Large intestine (tissue), 3 donors: ENCODE measurements at regions not wholly inside any gene's neighbourhood (a gene's known extent, or its start where the extent isn't known, plus 50 kb on each side); places are given as distances from the start of the nearest gene placed in this dataset.

Source experiments
- DNase-seq, 2 donors: peaks; one replicate each; pipeline versions ENCODE4 v3.0.0 to v3.0.0-alpha.2; 2013
- H3K27ac ChIP-seq: one replicate; pipeline ENCODE4 v1.5.1; 2013; ENCODE audit warnings: low read length
- H3K27me3 ChIP-seq: 2 replicates; pipeline ENCODE4 v1.6.1; 2013; ENCODE audit warnings: low read length; ENCODE audit not compliant: control insufficient read depth, insufficient read depth
- H3K36me3 ChIP-seq: 2 replicates; pipeline ENCODE4 v1.6.1; 2013; ENCODE audit warnings: low read length; ENCODE audit not compliant: control insufficient read depth, insufficient read depth
- H3K4me1 ChIP-seq: one replicate; pipeline ENCODE4 v1.6.1; 2013; ENCODE audit warnings: low read length; ENCODE audit not compliant: control insufficient read depth, insufficient read depth
- H3K4me3 ChIP-seq: one replicate; pipeline ENCODE4 v1.5.1; 2013; ENCODE audit warnings: low read length
- H3K9me3 ChIP-seq: one replicate; pipeline ENCODE4 v1.6.1; 2013; ENCODE audit warnings: mild to moderate bottlenecking, low read depth, low read length, moderate library complexity; ENCODE audit not compliant: control insufficient read depth
- WGBS: methylation state at CpG from one replicate; pipeline ENCODE4 v1.1.5; 2013; ENCODE audit warnings: low lambda C conversion rate; ENCODE audit not compliant: insufficient coverage; 5-methylcytosine and 5-hydroxymethylcytosine counted together

- DNase-seq = no peak
- no peak overlapping the region for H3K4me3 ChIP-seq
- no CpG with 5 or more reads among the region's 2 CpGs for WGBS
- H3K27me3 ChIP-seq = no peaks in the 10 kb centered on the region
- H3K9me3 ChIP-seq = no peaks in the 10 kb centered on the region
- no peak overlapping the region for H3K27ac ChIP-seq
- no peaks in the 10 kb centered on the region for H3K4me1 ChIP-seq
- H3K36me3 ChIP-seq = no peaks in the 10 kb centered on the region
These were observed 404.0 kb upstream of the GRIA1 start for GRCh38 chr5:153086486-153086885.

GRCh38 chr5:153088538-153088937, 401.9 kb upstream of the GRIA1 start:
- Histone ChIP-seq H3K4me1 (no peaks in the 10 kb centered on the region), H3K4me3 (no peak overlapping the region), H3K9me3 (no peaks in the 10 kb centered on the region), H3K27ac (no peak overlapping the region), H3K36me3 (no peaks in the 10 kb centered on the region), H3K27me3 (no peaks in the 10 kb centered on the region)
- WGBS = no CpG with 5 or more reads among the region's 1 CpG
- no peak for DNase-seq

- H3K4me3 ChIP-seq = no peak overlapping the region
- no peaks in the 10 kb centered on the region for H3K9me3 ChIP-seq
- H3K27me3 ChIP-seq = no peaks in the 10 kb centered on the region
- no peaks in the 10 kb centered on the region for H3K4me1 ChIP-seq
- no peaks in the 10 kb centered on the region for H3K36me3 ChIP-seq
- WGBS = 89% methylated on average over 3 of the region's 3 CpGs
- no peak overlapping the region for H3K27ac ChIP-seq
- no peak for DNase-seq
These were observed 396.1 kb upstream of the GRIA1 start for GRCh38 chr5:153094333-153094732.

GRCh38 chr5:153096381-153096780, 394.1 kb upstream of the GRIA1 start:
- Histone ChIP-seq H3K4me1 (no peaks in the 10 kb centered on the region), H3K4me3 (no peak overlapping the region), H3K27ac (no peak overlapping the region), H3K36me3 (no peaks in the 10 kb centered on the region), H3K9me3 (no peaks in the 10 kb centered on the region), H3K27me3 (no peaks in the 10 kb centered on the region)
- no peak for DNase-seq
- WGBS = no CpG with 5 or more reads among the region's 4 CpGs

GRCh38 chr5:153099328-153099727, 391.1 kb upstream of the GRIA1 start:
- Histone ChIP-seq H3K27me3 (no peaks in the 10 kb centered on the region), H3K4me3 (no peak overlapping the region), H3K9me3 (no peaks in the 10 kb centered on the region), H3K4me1 (no peaks in the 10 kb centered on the region), H3K36me3 (no peaks in the 10 kb centered on the region), H3K27ac (no peak overlapping the region)
- no peak for DNase-seq
- no CpG with 5 or more reads among the region's 1 CpG for WGBS

- H3K9me3 ChIP-seq = no peaks in the 10 kb centered on the region
- H3K27me3 ChIP-seq = no peaks in the 10 kb centered on the region
- no peaks in the 10 kb centered on the region for H3K36me3 ChIP-seq
- no peak overlapping the region for H3K4me3 ChIP-seq
- no CpG with 5 or more reads among the region's 3 CpGs for WGBS
- no peak overlapping the region for H3K27ac ChIP-seq
- DNase-seq = no peak
- no peaks in the 10 kb centered on the region for H3K4me1 ChIP-seq
These were observed 389.0 kb upstream of the GRIA1 start for GRCh38 chr5:153101235-153102180.

GRCh38 chr5:153116916-153117315, 373.6 kb upstream of the GRIA1 start:
- Histone ChIP-seq H3K27ac (no peak overlapping the region), H3K36me3 (no peaks in the 10 kb centered on the region), H3K27me3 (no peaks in the 10 kb centered on the region), H3K4me1 (no peaks in the 10 kb centered on the region), H3K4me3 (no peak overlapping the region), H3K9me3 (no peaks in the 10 kb centered on the region)
- no CpG with 5 or more reads among the region's 1 CpG for WGBS
- peak; percentile 43 to 77 for DNase-seq

- no peak overlapping the region for H3K27ac ChIP-seq
- no peaks in the 10 kb centered on the region for H3K4me1 ChIP-seq
- no peaks in the 10 kb centered on the region for H3K36me3 ChIP-seq
- no peaks in the 10 kb centered on the region for H3K27me3 ChIP-seq
- no CpG with 5 or more reads among the region's 1 CpG for WGBS
- H3K4me3 ChIP-seq = no peak overlapping the region
- no peaks in the 10 kb centered on the region for H3K9me3 ChIP-seq
- DNase-seq = peak; percentile 7 to 32
These were observed 372.5 kb upstream of the GRIA1 start for GRCh38 chr5:153118018-153118417.

GRCh38 chr5:153122403-153122802, 368.1 kb upstream of the GRIA1 start:
- WGBS = 20% methylated on average over 2 of the region's 2 CpGs
- DNase-seq = no peak

GRCh38 chr5:153130296-153130695, 360.2 kb upstream of the GRIA1 start:
- Histone ChIP-seq H3K9me3 (no peaks in the 10 kb centered on the region), H3K4me3 (no peak overlapping the region), H3K27ac (no peak overlapping the region), H3K27me3 (no peaks in the 10 kb centered on the region), H3K4me1 (no peaks in the 10 kb centered on the region), H3K36me3 (no peaks in the 10 kb centered on the region)
- no peak for DNase-seq
- WGBS = 90% methylated on average over 1 of the region's 1 CpG

More at GRCh38 chr5:153122403-153122802, 368.1 kb upstream of the GRIA1 start:
- H3K36me3 ChIP-seq = no peaks in the 10 kb centered on the region
- H3K27ac ChIP-seq = no peak overlapping the region
- no peak overlapping the region for H3K4me3 ChIP-seq
- H3K27me3 ChIP-seq = no peaks in the 10 kb centered on the region
- no peaks in the 10 kb centered on the region for H3K4me1 ChIP-seq
- H3K9me3 ChIP-seq = no peaks in the 10 kb centered on the region

- WGBS = 57% methylated on average over 1 of the region's 4 CpGs
- Histone ChIP-seq H3K4me1 (no peaks in the 10 kb centered on the region), H3K4me3 (no peak overlapping the region), H3K9me3 (no peaks in the 10 kb centered on the region), H3K27me3 (no peaks in the 10 kb centered on the region), H3K36me3 (no peaks in the 10 kb centered on the region), H3K27ac (no peak overlapping the region)
- no peak for DNase-seq
These were observed 355.1 kb upstream of the GRIA1 start for GRCh38 chr5:153135411-153135810.
